Body of pancreas (tissue), 4 donors: ENCODE measurements at regions not wholly inside any gene's neighbourhood (a gene's known extent, or its start where the extent isn't known, plus 50 kb on each side); places are given as distances from the start of the nearest gene placed in this dataset.

Experiments used
- ATAC-seq: fragments of 150-250 bp; one replicate; pipeline ENCODE4 v1.9.1; 2016
- DNase-seq, 4 donors: peaks; one replicate each; pipeline ENCODE4 v3.0.0-alpha.2; 2019
- H3K27ac ChIP-seq, 4 donors: fragments of 200-600 bp; sonication (generic); 1 replicate in 3 of 4; 2 replicates in 1 of 4; pipeline versions ENCODE4 v1.5.1 to v1.6.1; 2016 to 2019; ENCODE audit warnings: mild to moderate bottlenecking in 1 of 4, mixed read lengths in 1 of 4, moderate library complexity in 1 of 4
- H3K27me3 ChIP-seq, 2 donors: fragments of 200-600 bp; sonication (generic); one replicate each; pipeline ENCODE4 v1.6.0; 2016; ENCODE audit warnings: mild to moderate bottlenecking in 1 of 2
- H3K36me3 ChIP-seq, 2 donors: fragments of 200-600 bp; sonication (generic); replicated peaks in 1 of 2; 2 replicates each; pipeline ENCODE4 v1.5.1; 2016; ENCODE audit warnings: low read depth in 2 of 2; ENCODE audit not compliant: insufficient read depth in 1 of 2
- H3K4me1 ChIP-seq: fragments of 200-600 bp; sonication (generic); one replicate; pipeline ENCODE4 v1.6.0; 2016
- H3K4me3 ChIP-seq, 2 donors: fragments of 200-600 bp; sonication (generic); 1 replicate in 1 of 2; 2 replicates in 1 of 2; pipeline ENCODE4 v1.5.1; 2016 to 2019
- H3K9me3 ChIP-seq, 3 donors: fragments of 200-600 bp; sonication (generic); 1 replicate in 2 of 3; 2 replicates in 1 of 3; pipeline ENCODE4 v1.5.1; 2016
- CTCF ChIP-seq, 7 experiments: fragments of 450-650 bp in 4 of 7; fragments of 200-600 bp in 3 of 7; sonication (generic) in 3 of 7; IDR thresholded peaks; one replicate each; pipeline ENCODE4 v1.5.1; 2016 to 2019; ENCODE audit warnings: antibody characterized with exemption in 7 of 7
- POLR2A ChIP-seq, 3 donors: fragments of 450-650 bp; IDR thresholded peaks; one replicate each; pipeline ENCODE4 v1.6.1; 2016; ENCODE audit warnings: antibody characterized with exemption in 3 of 3, mild to moderate bottlenecking in 2 of 3
- WGBS, 2 donors: methylation state at CpG; one replicate each; pipeline ENCODE4 v1.1.5; 2017; 5-methylcytosine and 5-hydroxymethylcytosine counted together
- intact Hi-C: fragments of 100-400 bp; cut with DNase I; formaldehyde crosslinking; loops from one replicate; pipeline ENCODE4 v1.15.1; 2023

GRCh38 chr14:97290977-97291376, 493.8 kb downstream of the VRK1 start:
- no peaks in the 10 kb centered on the region for H3K36me3 ChIP-seq
- H3K27me3 ChIP-seq: peaks cover 0 to under 1% of the 10 kb centered on the region in 2 donors
- H3K4me1 ChIP-seq: no peaks in the 10 kb centered on the region
- no peak overlapping the region for H3K27ac ChIP-seq
- no peak for TF ChIP-seq POLR2A (IDR thresholded peaks at IDR 0.05)
- no peak for TF ChIP-seq CTCF (IDR thresholded peaks at IDR 0.05)
- no peaks in the 10 kb centered on the region for H3K9me3 ChIP-seq
- intact Hi-C loops: no loop called here
- ATAC-seq (no peak), DNase-seq (no peak)
- H3K4me3 ChIP-seq: no peak overlapping the region
- 60 to 74% methylated on average over 3 of the region's 3 CpGs for WGBS, 2 donors

GRCh38 chr14:97293659-97294058, 496.5 kb downstream of the VRK1 start:
- peaks cover 0 to 5% of the 10 kb centered on the region in 2 donors for H3K27me3 ChIP-seq
- H3K4me1 ChIP-seq: no peaks in the 10 kb centered on the region
- no peak overlapping the region for H3K27ac ChIP-seq
- H3K4me3 ChIP-seq: no peak overlapping the region
- no peaks in the 10 kb centered on the region for H3K9me3 ChIP-seq
- H3K36me3 ChIP-seq: no peaks in the 10 kb centered on the region
- WGBS, 2 donors: 8 to 16% methylated on average over 1 of the region's 1 CpG
- intact Hi-C loops: no loop called here
- no peak for DNase-seq
- no peak for ATAC-seq
- TF ChIP-seq CTCF (IDR thresholded peaks at IDR 0.05): no peak
- TF ChIP-seq POLR2A (IDR thresholded peaks at IDR 0.05): no peak

- no peak for TF ChIP-seq POLR2A (IDR thresholded peaks at IDR 0.05)
- TF ChIP-seq CTCF (IDR thresholded peaks at IDR 0.05): no peak
- DNase-seq (no peak), ATAC-seq (no peak)
- WGBS, 2 donors: 48 to 55% methylated on average over 9 of the region's 9 CpGs
- Histone ChIP-seq H3K4me1 (no peaks in the 10 kb centered on the region), H3K4me3 (no peak overlapping the region), H3K9me3 (no peaks in the 10 kb centered on the region), H3K27ac (no peak overlapping the region), H3K27me3 (peaks cover 0 to 5% of the 10 kb centered on the region in 2 donors), H3K36me3 (no peaks in the 10 kb centered on the region)
- intact Hi-C loops: no loop called here
These were observed 498.0 kb downstream of the VRK1 start for GRCh38 chr14:97295108-97295710.

- Histone ChIP-seq H3K4me1 (no peaks in the 10 kb centered on the region), H3K9me3 (no peaks in the 10 kb centered on the region), H3K27me3 (peaks cover 0 to 5% of the 10 kb centered on the region in 2 donors), H3K27ac (no peak overlapping the region), H3K4me3 (no peak overlapping the region), H3K36me3 (no peaks in the 10 kb centered on the region)
- ATAC-seq (no peak), DNase-seq (no peak)
- WGBS, 2 donors: 77 to 78% methylated on average over 1 of the region's 1 CpG
- intact Hi-C loops: no loop called here
- TF ChIP-seq POLR2A (IDR thresholded peaks at IDR 0.05) (no peak), CTCF (IDR thresholded peaks at IDR 0.05) (no peak)
These were observed 499.0 kb downstream of the VRK1 start for GRCh38 chr14:97296176-97296575.

GRCh38 chr14:97297100-97297499, 499.9 kb downstream of the VRK1 start:
- TF ChIP-seq POLR2A (IDR thresholded peaks at IDR 0.05): no peak
- no peak for TF ChIP-seq CTCF (IDR thresholded peaks at IDR 0.05)
- no peaks in the 10 kb centered on the region for H3K4me1 ChIP-seq
- DNase-seq (no peak), ATAC-seq (no peak)
- no peaks in the 10 kb centered on the region for H3K36me3 ChIP-seq
- WGBS, 2 donors: 70 to 73% methylated on average over 10 of the region's 10 CpGs
- peaks cover 0 to 5% of the 10 kb centered on the region in 2 donors for H3K27me3 ChIP-seq
- intact Hi-C loops: no loop called here
- H3K4me3 ChIP-seq: no peak overlapping the region
- no peak overlapping the region for H3K27ac ChIP-seq
- no peaks in the 10 kb centered on the region for H3K9me3 ChIP-seq
